NCI-H1092 (cell line): ENCODE measurements at regions not wholly inside any gene's neighbourhood (a gene's known extent, or its start where the extent isn't known, plus 50 kb on each side); places are given as distances from the start of the nearest gene placed in this dataset.

Experiments
- DNase-seq: peaks from one replicate; lab custom pipeline; 2025; lab: John Stamatoyannopoulos, UW

DNA sequence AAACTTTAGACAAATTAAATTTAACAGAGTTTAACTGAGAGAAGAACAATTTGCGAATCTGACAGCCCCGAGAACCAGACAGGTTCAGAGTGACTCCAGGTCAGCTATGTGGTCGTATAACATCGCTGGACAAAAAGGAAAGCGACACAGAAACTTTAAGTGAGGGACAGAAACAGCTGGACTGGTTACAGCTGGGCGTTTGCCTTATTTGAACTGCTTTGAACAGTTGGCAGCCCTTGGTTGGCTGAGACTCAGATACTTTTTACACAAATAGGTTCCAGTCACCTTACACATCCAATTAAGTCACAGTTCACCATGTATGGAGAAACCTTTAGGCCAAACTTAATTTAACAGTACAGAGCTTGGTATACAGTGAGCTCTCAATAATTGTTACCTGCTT lies 436.9 kb downstream of the GUCY1A2 start:
- DNase-seq: no peak

DNA sequence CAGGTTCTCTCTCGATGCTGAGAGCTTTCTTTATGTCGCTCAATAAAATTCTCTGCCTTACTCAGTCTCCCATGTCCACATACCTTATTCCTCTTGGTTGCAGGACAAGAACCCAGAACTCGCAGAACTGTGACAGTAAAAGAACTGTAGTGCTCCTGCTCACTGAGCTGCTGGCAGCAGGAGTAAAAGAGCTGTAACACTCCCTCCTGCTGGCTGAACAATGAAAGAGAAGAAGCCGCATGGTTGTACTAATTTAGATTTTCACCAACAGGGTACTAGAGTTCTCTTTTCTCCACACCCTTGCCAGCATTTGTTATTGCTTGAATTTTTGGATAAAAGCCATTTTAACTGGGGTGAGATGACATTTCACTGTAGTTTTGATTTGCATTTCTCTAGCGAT lies 433.2 kb downstream of the GUCY1A2 start:
- no peak for DNase-seq

DNA sequence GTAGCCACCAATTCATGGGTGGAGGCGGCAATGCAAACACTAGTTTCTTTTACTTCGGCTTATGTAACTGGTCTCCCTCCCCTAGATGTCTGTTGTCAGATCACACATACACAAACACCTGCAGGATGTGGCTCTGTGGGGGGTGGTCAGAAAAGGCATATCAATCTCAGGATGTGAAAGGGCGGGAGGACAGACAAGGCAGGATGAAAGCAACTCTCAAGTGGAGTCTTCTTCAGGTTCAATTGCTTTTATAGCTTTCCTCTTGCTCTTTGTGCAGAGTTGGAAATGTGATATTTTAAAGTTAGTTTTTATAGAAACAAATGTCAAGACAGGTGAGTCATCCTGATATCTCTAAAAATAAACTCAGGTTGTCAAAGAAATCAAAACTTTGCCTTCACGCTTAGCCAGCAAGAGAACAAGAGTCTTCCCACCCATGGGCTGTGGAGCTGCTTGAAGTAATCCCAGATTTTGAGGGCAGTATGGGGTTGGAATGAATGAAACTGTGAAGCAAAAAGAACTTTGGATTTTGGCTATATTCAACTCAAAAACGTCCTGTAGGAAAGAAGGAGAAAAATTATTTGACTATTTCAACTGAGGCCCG lies 423.4 kb downstream of the GUCY1A2 start:
- no peak for DNase-seq

DNA sequence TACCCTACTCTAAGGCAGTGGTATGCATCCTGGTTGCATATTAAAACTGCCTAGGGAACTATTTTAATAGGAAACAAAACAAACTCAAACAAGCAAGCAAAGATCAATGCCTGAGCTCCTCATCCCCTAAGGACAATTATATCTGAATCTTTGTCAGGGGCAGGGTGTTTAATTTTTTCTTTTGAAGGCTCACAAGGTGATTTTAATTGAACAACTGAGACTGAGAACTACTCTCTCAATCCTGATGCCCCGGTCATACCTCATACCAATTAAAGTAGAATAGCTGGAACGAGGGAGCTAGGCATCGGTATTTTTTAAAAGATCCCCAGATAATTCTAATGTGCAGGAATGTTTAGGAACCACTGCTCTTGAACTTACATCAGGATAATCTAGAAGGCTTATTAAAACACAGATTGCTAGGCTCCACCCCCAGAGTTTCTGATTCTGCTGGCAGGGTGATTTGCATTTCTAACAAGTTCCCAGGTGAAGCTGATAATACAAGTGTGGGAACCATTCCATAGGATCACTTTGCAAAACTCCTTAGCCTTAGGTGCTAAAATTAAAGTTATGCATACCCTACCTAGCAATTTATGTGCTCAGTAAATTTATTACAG lies 416.5 kb downstream of the GUCY1A2 start:
- DNase-seq: no peak

DNA sequence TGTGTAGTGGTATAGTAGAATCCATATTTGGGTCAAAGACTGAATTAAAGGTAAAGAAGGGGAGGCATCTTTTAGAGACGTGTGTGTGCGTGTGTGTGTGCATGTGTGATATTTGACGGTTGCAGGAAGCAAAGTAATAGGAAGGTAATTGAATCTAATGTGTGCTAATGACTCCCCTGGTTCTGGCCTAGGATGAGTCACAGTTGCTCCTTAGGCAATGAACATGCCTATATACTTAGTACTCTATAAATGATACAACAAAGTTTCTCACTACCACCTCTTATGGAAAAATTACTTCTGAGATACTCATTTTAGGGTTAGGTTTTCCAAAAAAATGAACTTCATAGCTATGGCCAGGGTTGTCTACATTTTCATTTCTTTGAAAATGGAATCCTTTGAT lies 409.6 kb downstream of the GUCY1A2 start:
- DNase-seq: no peak

DNA sequence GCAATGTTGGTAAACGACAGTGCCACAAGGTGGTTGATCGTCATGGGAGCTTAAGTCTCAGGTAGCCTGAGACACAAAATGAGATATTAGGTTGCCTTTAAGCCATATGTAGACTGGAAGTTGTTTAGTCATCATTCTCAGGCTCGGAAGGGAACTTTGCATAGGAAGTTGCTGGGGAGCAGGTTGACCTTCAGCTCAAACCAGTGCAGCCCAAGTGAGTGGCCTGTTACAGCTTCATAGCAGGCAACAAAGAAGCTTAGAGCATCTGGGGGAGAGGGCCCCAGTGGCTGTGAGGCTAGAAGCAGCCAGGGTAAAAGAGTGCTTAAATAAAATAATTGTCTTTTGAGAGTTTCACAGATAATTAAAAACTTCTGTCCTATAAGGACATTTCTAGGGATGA lies 404.0 kb downstream of the GUCY1A2 start:
- DNase-seq: no peak

DNA sequence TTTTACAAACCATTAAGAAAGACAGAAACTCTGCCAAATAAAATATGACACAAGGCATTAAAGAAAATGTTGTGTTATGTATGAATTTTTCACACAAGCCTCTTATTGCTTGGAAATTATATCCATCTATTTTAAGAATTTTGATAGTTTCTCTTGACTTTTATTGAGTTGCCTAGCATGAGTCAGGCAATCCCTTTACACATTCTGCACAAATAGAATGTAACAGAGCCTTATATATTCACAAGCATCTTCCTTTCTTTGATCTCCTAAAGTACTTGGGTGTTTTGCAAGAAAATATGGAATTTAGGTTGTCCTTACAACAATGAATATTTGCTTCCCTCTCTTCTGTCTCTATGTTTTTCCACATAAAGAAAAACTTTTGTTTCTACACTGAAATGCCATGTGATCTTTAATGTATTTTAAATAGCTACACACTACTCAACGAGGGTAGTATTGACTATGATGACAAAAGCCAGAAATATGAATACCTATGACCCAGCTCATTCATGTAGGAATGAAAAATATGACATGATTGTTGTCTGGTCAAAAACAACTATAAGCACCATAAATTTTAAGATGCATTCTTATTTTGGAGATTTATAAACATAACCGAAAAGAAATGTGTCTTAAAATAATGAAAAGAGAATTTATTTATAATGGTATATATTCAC lies 398.8 kb downstream of the GUCY1A2 start:
- no peak for DNase-seq

DNA sequence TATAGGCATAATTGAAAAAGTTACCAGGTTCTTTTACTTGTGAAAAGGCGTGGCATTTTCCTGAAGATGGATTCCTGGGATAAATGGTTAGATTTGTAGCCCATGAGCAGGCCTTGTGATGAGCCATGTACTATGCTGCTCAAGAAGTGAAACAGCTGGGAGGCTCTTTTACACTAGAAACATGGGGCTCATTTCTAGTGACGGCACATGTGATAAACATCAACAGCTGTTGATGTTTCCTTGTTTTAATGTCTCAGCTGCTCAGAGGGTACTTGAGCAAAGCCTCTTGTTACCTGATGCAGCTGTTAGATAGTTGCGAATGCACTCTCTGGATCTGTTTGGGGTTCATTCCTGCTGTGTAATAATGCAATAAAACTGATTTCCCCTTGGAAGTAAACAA lies 396.8 kb downstream of the GUCY1A2 start:
- DNase-seq: no peak
